Activated CD8-positive, alpha-beta memory T cell treated with anti-CD3 and anti-CD28 coated beads for 48 hours (primary cell): ENCODE measurements at regions not wholly inside any gene's neighbourhood (a gene's known extent, or its start where the extent isn't known, plus 50 kb on each side); places are given as distances from the start of the nearest gene placed in this dataset.
A peak's percentile ranks its signal among the peaks of the same experiment; 100 is the strongest.

Experiments used
- DNase-seq, 3 experiments: peaks; one replicate each; pipeline ENCODE4 v3.0.0-alpha.2; 2020; ENCODE audit warnings: low read depth in 2 of 3, low spot score in 2 of 3

DNA sequence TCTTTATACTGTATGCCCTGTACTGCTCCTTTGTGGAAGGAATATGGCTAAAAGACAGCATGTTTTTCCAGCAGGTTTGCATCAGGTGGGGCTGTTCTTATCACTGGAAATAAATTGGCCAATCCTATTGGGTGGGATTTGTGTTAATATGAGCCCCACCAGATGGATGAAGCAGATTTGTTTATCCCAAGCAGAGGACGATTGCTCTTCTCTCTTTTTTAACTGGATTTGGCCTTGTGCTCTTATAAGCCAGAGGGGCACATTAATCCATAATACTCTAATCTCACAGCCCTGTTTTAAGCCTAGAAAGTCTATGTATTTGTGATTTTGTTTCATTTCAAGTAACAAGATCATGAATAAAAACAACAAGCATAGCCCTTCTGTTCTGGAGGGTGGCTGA lies 240.1 kb upstream of the ADARB2 start:
- DNase-seq = no peak

DNA sequence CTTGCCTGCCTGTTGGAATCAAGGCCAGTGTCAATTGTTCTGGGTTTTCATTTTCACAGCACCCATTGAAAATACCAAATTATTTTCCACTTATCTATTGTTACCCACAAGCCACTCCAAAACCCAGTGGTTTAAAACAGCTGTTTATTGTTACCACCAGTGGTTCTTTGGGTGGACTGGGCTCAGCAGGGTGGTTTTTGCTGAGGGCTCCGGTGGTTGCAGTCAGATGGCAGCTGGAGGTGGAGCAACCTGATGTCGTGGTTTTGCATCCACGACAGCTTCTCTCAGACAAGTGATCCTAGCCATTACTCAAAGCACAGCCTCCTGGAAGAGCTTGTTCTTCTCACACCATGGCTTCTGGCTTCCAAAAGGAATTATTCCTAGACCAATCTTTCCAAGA lies 235.1 kb upstream of the ADARB2 start:
- no peak for DNase-seq

DNA sequence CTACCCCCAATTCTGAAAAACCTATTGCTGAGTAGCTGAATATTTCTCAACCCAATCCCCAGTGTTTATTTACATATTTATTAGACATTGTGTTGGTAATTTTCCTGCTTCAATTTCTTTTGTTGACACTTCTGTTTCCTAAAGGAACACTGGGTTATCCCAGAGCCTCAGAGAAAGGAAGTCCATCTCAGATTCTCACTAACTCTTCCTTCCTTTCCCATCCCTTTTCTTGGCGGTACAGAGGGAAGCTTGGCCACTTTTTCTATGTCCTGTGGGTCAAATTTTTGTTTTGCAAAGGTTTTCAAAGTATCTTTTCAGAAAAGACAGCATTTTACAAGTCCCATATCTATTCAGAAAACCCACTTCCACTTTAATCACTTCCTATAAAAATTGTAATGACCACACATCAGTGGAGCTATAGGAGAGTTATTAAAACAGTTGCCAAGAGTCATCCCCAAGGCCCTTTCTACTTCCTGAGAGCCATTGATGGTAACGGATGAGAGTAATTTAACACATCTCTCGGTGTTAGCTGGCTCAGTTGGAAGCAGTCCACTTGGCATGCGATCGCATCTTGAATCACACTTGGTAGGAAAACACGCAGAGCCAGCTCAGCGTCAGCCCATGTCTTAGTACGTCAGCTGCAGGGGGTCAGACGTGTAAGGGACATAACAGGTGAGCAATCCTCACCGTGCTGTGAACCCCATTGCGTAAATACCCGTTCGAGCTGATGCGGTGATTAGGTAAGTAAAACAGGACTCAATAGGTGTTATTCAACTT lies 231.1 kb upstream of the ADARB2 start:
- no peak for DNase-seq

GRCh38 chr10:1966712-1967376 lies 229.5 kb upstream of the ADARB2 start:
- no peak for DNase-seq

DNA sequence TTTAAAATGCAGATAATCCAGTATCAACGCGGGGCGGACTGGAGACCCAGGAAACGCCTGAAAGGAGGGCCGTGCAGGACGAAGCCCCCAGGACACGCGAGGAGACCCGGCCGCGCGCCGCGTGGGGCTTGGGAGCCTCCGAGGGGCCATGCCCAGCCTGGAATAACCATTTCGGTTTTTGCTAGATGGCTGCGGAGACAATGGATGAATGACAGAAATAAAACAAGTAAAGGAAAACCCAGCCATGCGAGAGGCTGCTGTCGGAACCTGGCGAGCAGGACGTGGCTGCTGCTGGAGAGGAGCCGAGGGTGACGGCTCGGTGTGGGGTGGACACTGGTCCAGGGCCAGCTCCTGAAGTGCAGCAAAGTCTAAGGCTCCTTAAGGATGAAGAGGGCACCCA lies 227.2 kb upstream of the ADARB2 start:
- DNase-seq = no peak

DNA sequence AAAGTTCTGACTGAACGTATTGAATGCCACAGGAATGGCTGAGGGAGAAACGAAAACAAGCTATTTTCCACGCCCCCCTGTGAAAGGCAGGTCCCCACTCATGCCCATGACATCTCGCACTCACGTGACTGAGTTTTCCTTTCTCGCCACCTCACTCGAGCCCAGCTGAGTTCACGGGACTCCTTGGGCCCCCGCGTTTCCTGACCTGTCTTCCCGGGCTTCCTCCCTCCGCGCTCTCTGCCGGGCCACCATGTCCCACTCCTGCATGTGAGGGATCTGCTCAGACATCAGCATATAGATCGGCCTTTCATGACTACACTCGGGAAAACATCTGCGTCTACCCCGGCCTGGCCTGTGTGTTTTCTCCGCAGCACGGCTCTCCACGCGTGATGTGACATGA lies 226.0 kb upstream of the ADARB2 start:
- no peak for DNase-seq

DNA sequence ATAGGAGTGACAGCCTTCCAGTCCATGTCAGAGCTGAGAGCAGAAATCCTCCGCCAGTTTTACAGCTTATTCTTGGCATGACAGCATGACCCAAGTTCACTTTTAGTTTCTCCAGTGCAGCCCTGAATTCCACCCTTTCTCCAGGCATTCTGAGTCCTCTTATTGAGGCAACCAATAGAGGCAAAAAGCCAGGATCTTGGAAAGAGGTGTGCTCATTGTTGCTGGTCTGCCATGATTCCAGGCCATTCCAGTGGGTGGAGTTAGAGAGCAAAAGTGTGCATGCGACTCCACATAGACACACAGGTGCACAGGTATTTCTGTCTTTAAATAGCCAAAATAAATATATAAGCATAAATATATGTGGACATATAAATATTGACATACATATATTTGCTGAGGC lies 224.7 kb upstream of the ADARB2 start:
- no peak for DNase-seq

DNA sequence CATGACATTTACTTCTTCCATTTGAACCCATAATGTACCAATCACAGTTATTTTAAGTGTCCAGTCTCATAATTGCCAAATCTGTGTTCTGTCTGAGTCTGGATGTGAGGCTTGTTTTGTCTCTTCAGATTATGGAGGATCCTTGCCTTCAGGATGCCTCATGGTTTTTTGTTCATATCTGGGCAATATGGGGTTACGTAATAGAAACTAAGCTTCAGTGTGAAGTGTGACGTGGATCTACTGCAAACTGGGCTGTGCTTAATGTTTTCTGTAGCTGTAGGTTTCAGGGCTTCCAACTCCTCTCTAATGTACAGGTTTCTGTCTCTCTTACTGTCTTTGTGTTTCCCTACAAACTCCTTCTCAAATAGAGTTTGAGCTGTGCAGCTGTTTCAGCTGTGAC lies 223.7 kb upstream of the ADARB2 start:
- no peak for DNase-seq

DNA sequence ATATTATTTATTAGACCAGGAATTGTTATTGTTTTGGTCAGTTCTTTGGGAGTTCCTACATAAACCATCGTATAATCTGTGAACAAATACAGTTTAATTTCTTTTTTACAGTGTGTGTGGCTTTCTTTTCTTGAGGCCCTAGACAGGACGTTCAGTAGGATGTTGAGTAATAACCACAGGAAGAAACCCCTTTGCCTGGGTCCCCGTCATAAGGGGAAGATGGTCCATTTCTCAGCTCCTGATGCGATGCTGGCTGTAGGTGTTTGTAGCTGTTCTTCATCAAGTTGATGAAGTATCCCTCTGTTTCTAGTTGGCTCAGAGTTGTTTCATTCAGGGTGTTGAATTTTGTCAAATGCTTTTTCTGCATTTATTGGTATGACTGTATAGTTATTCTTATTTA lies 219.7 kb upstream of the ADARB2 start:
- DNase-seq = no peak

- no peak for DNase-seq
Measured at GRCh38 chr10:1954300-1954699, 217.0 kb upstream of the ADARB2 start.

DNA sequence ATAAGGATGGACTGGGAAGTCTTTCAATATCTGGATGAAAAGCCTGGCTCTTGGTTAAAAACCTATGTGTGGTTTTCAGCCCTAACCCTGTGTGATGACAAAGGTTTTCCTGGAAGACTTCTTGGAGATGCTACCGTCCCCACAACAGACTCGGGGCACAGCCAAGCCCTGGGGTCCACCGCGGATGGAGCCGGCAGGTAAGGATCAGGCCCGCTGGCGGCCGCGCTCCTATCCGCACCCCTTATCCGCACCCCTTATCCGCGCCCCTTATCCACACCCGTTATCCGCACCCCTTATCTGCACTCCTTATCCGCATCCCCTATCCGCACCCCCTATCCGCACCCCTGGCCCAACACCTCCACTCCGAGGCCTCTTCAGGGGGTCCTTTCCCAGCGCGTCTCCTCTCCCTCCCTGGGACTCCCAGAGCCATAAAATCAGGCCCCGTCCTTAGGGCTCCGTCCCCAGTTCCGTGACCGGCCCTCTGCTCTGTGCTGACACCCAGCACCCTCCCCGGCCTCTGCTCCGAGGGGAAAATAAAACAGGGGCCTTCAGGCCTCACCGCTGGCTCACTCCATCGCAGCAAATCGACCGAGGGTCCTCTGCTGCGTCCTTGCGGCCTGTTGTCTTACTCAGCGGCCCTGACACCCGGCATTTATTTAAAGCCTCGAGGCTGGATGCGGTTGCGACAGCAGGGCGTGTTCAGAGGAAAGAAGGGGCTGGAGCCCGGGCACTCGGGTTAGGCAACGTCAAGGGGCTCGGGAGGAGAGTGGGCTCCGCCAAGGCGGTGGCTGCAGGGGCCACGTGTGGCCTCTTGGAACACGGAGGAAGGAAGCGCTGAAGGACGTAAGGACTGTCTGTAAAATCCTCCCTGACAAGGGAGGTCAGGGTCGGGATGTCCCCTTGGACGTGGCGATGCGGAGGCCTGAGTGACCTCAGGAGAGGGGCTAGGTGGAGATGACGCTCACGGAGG lies 215.1 kb upstream of the ADARB2 start:
- DNase-seq = no peak

DNA sequence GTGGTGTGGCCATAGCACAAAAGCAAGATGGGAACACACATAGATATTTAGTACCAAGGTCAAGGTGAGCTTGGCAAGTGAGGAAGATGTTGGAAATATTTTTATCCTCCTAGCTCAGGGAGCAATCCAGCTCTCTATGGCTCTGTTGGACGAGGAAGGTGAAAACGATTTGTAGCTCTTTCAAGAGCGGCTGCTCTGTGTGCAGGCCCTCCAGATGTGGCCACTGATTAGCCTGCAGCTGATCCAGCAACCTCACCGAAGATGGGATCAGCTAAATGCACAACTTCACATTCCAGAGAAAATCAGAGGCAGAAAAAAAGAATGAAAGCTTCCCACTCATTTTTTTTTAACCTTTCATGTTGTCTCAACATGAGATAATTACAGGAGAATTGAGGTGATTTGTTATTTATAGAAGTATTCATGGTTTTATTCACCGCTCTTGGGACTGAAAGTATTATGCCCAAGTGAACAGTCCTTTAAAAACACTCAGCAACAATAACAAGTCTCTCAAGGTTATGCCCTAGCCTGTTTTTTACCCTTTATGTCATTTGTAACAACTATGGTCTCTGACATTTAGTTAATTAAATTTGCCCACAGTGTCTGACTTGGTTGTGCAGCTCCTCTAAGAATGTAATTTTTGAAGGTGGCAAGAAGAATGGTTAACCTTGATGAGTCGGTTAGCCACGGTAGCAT lies 213.6 kb upstream of the ADARB2 start:
- DNase-seq = no peak

DNA sequence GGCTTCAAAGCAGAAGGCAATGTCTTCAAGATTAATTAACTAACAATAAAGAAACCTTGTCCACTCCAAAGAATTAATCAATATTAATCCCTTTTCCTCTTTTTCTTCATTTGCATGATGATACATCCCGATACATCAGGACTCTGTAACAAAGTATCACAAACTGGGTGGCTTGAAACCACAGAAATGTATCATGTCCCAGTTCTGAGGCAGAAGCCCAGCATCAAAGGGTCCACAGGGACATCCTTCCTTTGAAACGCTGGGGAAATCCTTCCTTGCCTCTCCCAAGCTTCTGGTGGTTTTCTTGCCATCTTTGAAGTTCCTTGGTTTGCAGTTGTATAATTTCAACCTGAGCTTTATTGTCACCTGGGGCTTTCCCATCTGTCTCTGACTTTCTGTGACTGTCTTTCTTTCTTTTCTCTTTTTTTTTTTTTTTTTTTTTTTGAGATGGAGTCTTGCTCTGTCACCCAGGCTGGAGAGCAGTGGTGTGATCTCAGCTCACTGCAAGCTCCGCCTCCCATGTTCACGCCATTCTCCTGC lies 210.2 kb upstream of the ADARB2 start:
- no peak for DNase-seq

GRCh38 chr10:1944487-1944886 lies 207.2 kb upstream of the ADARB2 start:
- no peak for DNase-seq

DNA sequence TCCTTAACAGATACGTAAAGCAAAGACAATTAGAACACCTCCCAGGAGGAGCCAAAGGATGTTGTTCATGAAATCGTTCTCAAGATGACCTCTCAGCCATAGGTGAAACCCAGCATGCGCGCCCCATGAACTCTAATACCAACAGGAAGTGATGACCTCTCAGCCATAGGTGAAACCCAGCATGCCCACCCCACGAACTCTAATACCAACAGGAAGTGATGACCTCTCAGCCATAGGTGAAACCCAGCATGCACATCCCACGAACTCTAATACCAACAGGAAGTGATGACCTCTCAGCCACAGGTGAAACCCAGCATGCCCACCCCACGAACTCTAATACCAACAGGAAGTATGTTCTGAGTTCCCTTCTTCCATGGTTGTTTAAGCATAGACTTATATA lies 205.2 kb upstream of the ADARB2 start:
- no peak for DNase-seq

GRCh38 chr10:1939016-1939415 lies 201.7 kb upstream of the ADARB2 start:
- DNase-seq = peak in 1 of 3 experiments; percentile 30

DNA sequence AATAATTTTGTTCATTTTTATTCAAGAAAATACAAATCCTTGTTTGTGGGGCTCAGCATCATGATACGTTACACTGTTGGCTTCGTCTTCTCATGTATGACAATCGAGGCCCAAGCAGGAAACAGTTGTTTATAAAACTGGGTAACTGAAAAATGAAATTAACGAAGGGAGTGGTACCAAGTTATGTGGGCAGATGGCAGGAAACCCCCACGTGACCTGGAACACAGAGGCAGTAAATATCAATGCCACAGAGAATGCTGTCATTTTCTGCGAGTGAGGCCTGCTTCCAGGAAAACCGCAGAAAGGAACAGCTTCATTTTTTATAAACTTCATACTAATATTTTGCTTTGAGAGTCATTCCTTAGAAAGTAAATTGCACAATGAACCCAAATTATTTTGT lies 201.0 kb upstream of the ADARB2 start:
- DNase-seq = no peak

DNA sequence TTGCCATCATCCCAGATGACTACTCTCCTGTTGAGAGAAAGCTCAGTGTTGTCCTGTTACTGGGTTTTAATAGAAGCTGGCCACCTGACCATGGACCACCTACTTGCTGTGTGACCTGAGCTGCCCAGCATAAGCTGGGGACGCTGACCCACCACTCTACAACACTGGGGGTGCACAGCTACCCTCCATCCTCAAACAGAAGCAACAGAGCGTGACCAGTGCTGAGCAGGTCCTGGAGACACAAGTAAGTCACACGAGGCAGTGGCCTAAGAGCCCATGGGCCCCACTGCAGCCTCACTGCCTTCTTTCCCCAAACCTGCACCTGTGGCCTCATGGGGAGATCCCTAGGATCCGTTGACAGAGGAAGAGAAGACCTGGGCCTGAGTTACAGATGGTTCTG lies 198.6 kb upstream of the ADARB2 start:
- DNase-seq = no peak

GRCh38 chr10:1933215-1933614 lies 195.9 kb upstream of the ADARB2 start:
- no peak for DNase-seq

DNA sequence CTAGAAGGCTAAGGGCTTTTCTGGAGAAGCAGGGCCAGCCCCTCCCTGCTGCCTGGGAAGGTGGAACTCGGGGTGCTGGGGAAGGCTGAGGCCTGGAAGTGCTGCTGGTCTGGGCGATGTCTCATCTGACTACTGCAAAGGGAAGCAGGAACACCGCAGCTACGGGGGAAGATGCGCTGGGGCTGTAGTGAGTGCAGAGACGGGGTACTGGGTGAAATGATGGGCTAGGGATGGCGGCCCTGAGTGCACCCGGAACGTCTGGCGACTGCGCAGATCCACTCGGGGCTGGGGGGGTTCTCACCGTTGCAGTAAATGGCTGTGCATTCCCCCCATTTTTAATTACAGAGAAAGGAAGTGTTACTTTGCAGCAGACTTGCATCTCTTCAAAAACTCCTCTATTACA lies 195.4 kb upstream of the ADARB2 start:
- no peak for DNase-seq

- DNase-seq = no peak
Measured at GRCh38 chr10:1928606-1929005, 191.3 kb upstream of the ADARB2 start.
